Liver (tissue), 8 donors: ENCODE measurements at regions not wholly inside any gene's neighbourhood (a gene's known extent, or its start where the extent isn't known, plus 50 kb on each side); places are given as distances from the start of the nearest gene placed in this dataset.

Source experiments
- DNase-seq: peaks from one replicate; pipeline ENCODE4 v3.0.0-alpha.2; 2017; ENCODE audit warnings: low spot score
- H3K27ac ChIP-seq, 2 donors: one replicate each; pipeline ENCODE4 v1.7.0; 2013; ENCODE audit warnings: inconsistent platforms in 2 of 2, low read length in 2 of 2, control low read depth in 1 of 2, low read depth in 1 of 2, mild to moderate bottlenecking in 1 of 2
- H3K27me3 ChIP-seq, 4 donors: one replicate each; pipeline versions ENCODE4 v1.6.1 to v1.7.0; 2013; ENCODE audit warnings: low read length in 3 of 4, inconsistent platforms in 1 of 4, mild to moderate bottlenecking in 1 of 4, moderate library complexity in 1 of 4; ENCODE audit not compliant: control insufficient read depth in 4 of 4, insufficient read depth in 4 of 4
- H3K36me3 ChIP-seq, 4 donors: one replicate each; pipeline versions ENCODE4 v1.6.1 to v1.7.0; 2013; ENCODE audit warnings: low read length in 3 of 4, mild to moderate bottlenecking in 3 of 4, low read depth in 1 of 4, moderate library complexity in 1 of 4; ENCODE audit not compliant: control insufficient read depth in 4 of 4, insufficient read depth in 3 of 4
- H3K4me1 ChIP-seq, 4 donors: one replicate each; pipeline versions ENCODE4 v1.6.1 to v1.7.0; 2013; ENCODE audit warnings: low read length in 3 of 4, mild to moderate bottlenecking in 3 of 4, moderate library complexity in 1 of 4; ENCODE audit not compliant: control insufficient read depth in 4 of 4, insufficient read depth in 4 of 4
- H3K4me3 ChIP-seq, 3 donors: one replicate each; pipeline versions ENCODE4 v1.6.1 to v1.7.0; 2013; ENCODE audit warnings: low read length in 3 of 3, control low read depth in 1 of 3, low read depth in 1 of 3, mild to moderate bottlenecking in 1 of 3
- H3K9ac ChIP-seq, 2 donors: one replicate each; pipeline ENCODE4 v1.7.0; 2013; ENCODE audit warnings: low read length in 2 of 2, mild to moderate bottlenecking in 2 of 2, moderate library complexity in 2 of 2, control low read depth in 1 of 2, low read depth in 1 of 2
- H3K9me3 ChIP-seq, 4 donors: one replicate each; pipeline versions ENCODE4 v1.6.1 to v1.7.0; 2013; ENCODE audit warnings: low read length in 3 of 4; ENCODE audit not compliant: control insufficient read depth in 4 of 4
- EGR1 ChIP-seq, 2 donors: IDR thresholded peaks; 2 replicates each; pipeline ENCODE4 v1.6.1; 2016 to 2018; ENCODE audit warnings: antibody characterized with exemption in 2 of 2, low read depth in 2 of 2
- FOXA1 ChIP-seq: IDR thresholded peaks from 2 replicates; pipeline ENCODE4 v1.6.1; 2016; ENCODE audit warnings: antibody characterized with exemption
- GABPA ChIP-seq, 2 donors: IDR thresholded peaks in 1 of 2; conservative IDR thresholded peaks in 1 of 2; 2 replicates each; pipeline ENCODE4 v1.6.1; 2016; ENCODE audit warnings: antibody characterized with exemption in 2 of 2, mild to moderate bottlenecking in 1 of 2, moderate library complexity in 1 of 2
- NR2F2 ChIP-seq: IDR thresholded peaks from 2 replicates; pipeline ENCODE4 v1.6.1; 2016; ENCODE audit warnings: antibody characterized with exemption
- RAD21 ChIP-seq, 2 donors: IDR thresholded peaks; 2 replicates each; pipeline ENCODE4 v1.6.1; 2016; ENCODE audit warnings: antibody characterized with exemption in 2 of 2, mild to moderate bottlenecking in 2 of 2
- RXRA ChIP-seq, 2 donors: IDR thresholded peaks; 2 replicates each; pipeline ENCODE4 v1.6.1; 2017 to 2018; ENCODE audit warnings: antibody characterized with exemption in 2 of 2, mild to moderate bottlenecking in 1 of 2
- SP1 ChIP-seq: IDR thresholded peaks from 2 replicates; pipeline ENCODE4 v1.6.1; 2018; ENCODE audit warnings: antibody characterized with exemption, mild to moderate bottlenecking
- TAF1 ChIP-seq: conservative IDR thresholded peaks from 2 replicates; pipeline ENCODE4 v1.6.1; 2016; ENCODE audit warnings: antibody characterized with exemption, mild to moderate bottlenecking
- YY1 ChIP-seq: IDR thresholded peaks from 2 replicates; pipeline ENCODE4 v1.6.1; 2016; ENCODE audit warnings: antibody characterized with exemption, mild to moderate bottlenecking
- WGBS: extraction: QIAGEN DNeasy Blood & Tissue Kit; methylation state at CpG from one replicate; pipeline ENCODE4 v1.1.7; 2013; 5-methylcytosine and 5-hydroxymethylcytosine counted together
- TF ChIP-seq, protein P1 (sequence below): IDR thresholded peaks from 2 replicates; pipeline ENCODE4 v1.6.1; 2016; ENCODE audit warnings: antibody characterized with exemption
- TF ChIP-seq, protein P2 (sequence below): fragments of 150-350 bp; IDR thresholded peaks from 2 replicates; pipeline ENCODE4 v1.5.1; 2017; ENCODE audit warnings: improper control_type of control experiment, low read depth, low read length; ENCODE audit not compliant: missing input control
- TF ChIP-seq, protein P3 (sequence below): IDR thresholded peaks from 2 replicates; pipeline ENCODE4 v1.6.1; 2016; ENCODE audit warnings: antibody characterized with exemption
- TF ChIP-seq, protein P4 (sequence below): IDR thresholded peaks from 2 replicates; pipeline ENCODE4 v1.6.1; 2016; ENCODE audit warnings: antibody characterized with exemption, mild to moderate bottlenecking
- TF ChIP-seq, protein P5 (sequence below): IDR thresholded peaks from 2 replicates; pipeline ENCODE4 v1.6.1; 2016; ENCODE audit warnings: antibody characterized with exemption
- donor health status: healthy.
- donor health status: healthy.
- donor health status: healthy.
- donor health status: healthy.
- donor health status: healthy.

DNA sequence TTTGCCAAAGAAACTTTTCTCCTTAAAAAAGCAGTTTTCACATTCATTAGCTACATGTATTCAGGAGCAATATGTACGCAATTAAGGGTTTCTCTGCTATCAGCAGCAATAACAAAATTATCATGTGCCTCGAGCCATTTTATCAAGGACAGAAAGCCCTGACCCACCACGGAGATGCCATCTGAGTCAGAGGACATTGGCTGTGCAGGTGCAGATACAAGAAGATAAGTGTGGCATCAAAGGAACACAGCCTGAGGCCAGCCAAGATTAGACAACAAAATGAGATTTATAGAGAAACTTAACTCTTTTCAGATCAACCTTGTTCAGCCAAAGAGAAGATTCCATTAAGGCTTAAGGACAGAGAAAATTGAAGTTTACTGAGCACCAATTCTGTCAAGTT is 115.2 kb upstream of the LGSN start:
- Histone ChIP-seq H3K4me1 (no peaks in the 10 kb centered on the region), H3K27me3 (no peaks in the 10 kb centered on the region), H3K36me3 (no peaks in the 10 kb centered on the region), H3K27ac (no peak overlapping the region), H3K4me3 (no peak overlapping the region), H3K9me3 (no peaks in the 10 kb centered on the region), H3K9ac (no peak overlapping the region)
- TF ChIP-seq, protein P1, sequence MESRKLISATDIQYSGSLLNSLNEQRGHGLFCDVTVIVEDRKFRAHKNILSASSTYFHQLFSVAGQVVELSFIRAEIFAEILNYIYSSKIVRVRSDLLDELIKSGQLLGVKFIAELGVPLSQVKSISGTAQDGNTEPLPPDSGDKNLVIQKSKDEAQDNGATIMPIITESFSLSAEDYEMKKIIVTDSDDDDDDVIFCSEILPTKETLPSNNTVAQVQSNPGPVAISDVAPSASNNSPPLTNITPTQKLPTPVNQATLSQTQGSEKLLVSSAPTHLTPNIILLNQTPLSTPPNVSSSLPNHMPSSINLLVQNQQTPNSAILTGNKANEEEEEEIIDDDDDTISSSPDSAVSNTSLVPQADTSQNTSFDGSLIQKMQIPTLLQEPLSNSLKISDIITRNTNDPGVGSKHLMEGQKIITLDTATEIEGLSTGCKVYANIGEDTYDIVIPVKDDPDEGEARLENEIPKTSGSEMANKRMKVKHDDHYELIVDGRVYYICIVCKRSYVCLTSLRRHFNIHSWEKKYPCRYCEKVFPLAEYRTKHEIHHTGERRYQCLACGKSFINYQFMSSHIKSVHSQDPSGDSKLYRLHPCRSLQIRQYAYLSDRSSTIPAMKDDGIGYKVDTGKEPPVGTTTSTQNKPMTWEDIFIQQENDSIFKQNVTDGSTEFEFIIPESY = no peak
- TF ChIP-seq, protein P2, sequence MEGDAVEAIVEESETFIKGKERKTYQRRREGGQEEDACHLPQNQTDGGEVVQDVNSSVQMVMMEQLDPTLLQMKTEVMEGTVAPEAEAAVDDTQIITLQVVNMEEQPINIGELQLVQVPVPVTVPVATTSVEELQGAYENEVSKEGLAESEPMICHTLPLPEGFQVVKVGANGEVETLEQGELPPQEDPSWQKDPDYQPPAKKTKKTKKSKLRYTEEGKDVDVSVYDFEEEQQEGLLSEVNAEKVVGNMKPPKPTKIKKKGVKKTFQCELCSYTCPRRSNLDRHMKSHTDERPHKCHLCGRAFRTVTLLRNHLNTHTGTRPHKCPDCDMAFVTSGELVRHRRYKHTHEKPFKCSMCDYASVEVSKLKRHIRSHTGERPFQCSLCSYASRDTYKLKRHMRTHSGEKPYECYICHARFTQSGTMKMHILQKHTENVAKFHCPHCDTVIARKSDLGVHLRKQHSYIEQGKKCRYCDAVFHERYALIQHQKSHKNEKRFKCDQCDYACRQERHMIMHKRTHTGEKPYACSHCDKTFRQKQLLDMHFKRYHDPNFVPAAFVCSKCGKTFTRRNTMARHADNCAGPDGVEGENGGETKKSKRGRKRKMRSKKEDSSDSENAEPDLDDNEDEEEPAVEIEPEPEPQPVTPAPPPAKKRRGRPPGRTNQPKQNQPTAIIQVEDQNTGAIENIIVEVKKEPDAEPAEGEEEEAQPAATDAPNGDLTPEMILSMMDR = no peak
- TF ChIP-seq EGR1 (IDR thresholded peaks at IDR 0.05; ENCODE audit: low read depth in 2 of 2) (no peak), TAF1 (no peak), GABPA (IDR thresholded peaks at IDR 0.05 in 1 of 2, conservative IDR thresholded peaks at IDR 0.05 in 1 of 2) (no peak), FOXA1 (no peak), RAD21 (IDR thresholded peaks at IDR 0.05) (no peak), NR2F2 (no peak)
- no peak for DNase-seq
- WGBS = 86% methylated on average over 3 of the region's 3 CpGs

DNA sequence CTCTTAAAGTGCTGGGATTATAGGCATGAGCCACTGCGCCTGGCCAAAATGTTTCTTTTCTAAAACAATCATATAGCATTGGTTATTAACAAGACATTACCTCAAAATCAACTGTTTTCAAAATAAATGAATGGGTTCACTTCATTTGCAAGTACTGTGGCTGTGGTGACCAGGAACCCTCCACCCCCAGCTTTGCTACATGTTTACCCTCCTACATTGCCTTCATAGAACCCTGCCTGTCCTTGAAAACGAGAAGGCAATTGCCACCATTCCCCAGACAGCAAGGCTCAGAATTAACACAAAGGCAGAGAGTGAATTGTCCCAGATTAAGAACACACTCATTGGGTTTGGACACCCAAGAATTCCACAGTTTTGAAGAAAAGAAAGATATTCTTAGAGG is 116.6 kb upstream of the LGSN start:
- Histone ChIP-seq H3K36me3 (no peaks in the 10 kb centered on the region), H3K4me3 (no peak overlapping the region), H3K4me1 (no peaks in the 10 kb centered on the region), H3K9ac (no peak overlapping the region), H3K27me3 (no peaks in the 10 kb centered on the region), H3K27ac (no peak overlapping the region), H3K9me3 (no peaks in the 10 kb centered on the region)
- 81% methylated on average over 2 of the region's 2 CpGs for WGBS
- DNase-seq = no peak
- TF ChIP-seq TAF1 = no peak
- TF ChIP-seq RXRA (IDR thresholded peaks at IDR 0.05) = no peak
- no peak for TF ChIP-seq RAD21 (IDR thresholded peaks at IDR 0.05)
- no peak for TF ChIP-seq YY1
- TF ChIP-seq, protein P3, sequence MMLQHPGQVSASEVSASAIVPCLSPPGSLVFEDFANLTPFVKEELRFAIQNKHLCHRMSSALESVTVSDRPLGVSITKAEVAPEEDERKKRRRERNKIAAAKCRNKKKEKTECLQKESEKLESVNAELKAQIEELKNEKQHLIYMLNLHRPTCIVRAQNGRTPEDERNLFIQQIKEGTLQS = no peak
- no peak for TF ChIP-seq SP1
- TF ChIP-seq, protein P2 = no peak

DNA sequence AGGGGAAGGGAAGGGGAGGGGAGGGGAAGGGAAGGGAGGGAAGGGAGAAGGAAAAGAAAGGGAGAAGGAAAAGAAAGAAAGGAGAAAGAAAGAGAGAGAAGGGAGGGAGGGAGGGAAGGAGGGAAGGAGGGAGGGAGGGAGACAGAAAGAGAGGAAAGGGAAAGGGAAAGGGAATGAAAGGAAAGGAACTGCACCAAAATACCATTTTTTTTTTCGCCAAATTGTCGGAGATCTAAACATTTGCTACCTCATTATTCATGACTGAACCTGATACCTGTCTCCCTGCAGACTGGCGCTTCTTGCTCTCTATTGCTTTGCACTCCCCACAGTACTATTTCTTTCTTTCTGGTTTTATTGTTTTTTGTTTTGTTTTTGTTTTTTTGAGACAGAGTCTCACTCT is 117.3 kb upstream of the LGSN start:
- Histone ChIP-seq H3K27me3 (no peaks in the 10 kb centered on the region), H3K36me3 (no peaks in the 10 kb centered on the region), H3K4me1 (no peaks in the 10 kb centered on the region), H3K9me3 (no peaks in the 10 kb centered on the region), H3K9ac (no peak overlapping the region), H3K27ac (no peak overlapping the region), H3K4me3 (no peak overlapping the region)
- WGBS = 98% methylated on average over 3 of the region's 3 CpGs
- DNase-seq = no peak
- no peak for TF ChIP-seq YY1
- no peak for TF ChIP-seq NR2F2
- no peak for TF ChIP-seq EGR1 (IDR thresholded peaks at IDR 0.05; ENCODE audit: low read depth in 2 of 2)
- TF ChIP-seq RXRA (IDR thresholded peaks at IDR 0.05) = no peak
- TF ChIP-seq, protein P4, sequence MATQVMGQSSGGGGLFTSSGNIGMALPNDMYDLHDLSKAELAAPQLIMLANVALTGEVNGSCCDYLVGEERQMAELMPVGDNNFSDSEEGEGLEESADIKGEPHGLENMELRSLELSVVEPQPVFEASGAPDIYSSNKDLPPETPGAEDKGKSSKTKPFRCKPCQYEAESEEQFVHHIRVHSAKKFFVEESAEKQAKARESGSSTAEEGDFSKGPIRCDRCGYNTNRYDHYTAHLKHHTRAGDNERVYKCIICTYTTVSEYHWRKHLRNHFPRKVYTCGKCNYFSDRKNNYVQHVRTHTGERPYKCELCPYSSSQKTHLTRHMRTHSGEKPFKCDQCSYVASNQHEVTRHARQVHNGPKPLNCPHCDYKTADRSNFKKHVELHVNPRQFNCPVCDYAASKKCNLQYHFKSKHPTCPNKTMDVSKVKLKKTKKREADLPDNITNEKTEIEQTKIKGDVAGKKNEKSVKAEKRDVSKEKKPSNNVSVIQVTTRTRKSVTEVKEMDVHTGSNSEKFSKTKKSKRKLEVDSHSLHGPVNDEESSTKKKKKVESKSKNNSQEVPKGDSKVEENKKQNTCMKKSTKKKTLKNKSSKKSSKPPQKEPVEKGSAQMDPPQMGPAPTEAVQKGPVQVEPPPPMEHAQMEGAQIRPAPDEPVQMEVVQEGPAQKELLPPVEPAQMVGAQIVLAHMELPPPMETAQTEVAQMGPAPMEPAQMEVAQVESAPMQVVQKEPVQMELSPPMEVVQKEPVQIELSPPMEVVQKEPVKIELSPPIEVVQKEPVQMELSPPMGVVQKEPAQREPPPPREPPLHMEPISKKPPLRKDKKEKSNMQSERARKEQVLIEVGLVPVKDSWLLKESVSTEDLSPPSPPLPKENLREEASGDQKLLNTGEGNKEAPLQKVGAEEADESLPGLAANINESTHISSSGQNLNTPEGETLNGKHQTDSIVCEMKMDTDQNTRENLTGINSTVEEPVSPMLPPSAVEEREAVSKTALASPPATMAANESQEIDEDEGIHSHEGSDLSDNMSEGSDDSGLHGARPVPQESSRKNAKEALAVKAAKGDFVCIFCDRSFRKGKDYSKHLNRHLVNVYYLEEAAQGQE = no peak
- TF ChIP-seq, protein P2 = no peak
- TF ChIP-seq, protein P3 = no peak
- TF ChIP-seq, protein P5, sequence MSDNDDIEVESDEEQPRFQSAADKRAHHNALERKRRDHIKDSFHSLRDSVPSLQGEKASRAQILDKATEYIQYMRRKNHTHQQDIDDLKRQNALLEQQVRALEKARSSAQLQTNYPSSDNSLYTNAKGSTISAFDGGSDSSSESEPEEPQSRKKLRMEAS = no peak
